HCT116 (cell line): ENCODE measurements at regions not wholly inside any gene's neighbourhood (a gene's known extent, or its start where the extent isn't known, plus 50 kb on each side); places are given as distances from the start of the nearest gene placed in this dataset.

Source experiments
- ATAC-seq: fragments of 200-7000 bp; cut with Tn5 transposase; 2 replicates; pipeline ENCODE4 v1.9.1; 2020; ENCODE audit warnings: mild to moderate bottlenecking, moderate library complexity
- BruUV-seq: library from RNA; stranded (reverse); fragments of 400-500 nt; replicated peaks from 2 replicates; lab custom pipeline; 2021; lab: Mats Ljungman, UMichigan
- CTCF ChIA-PET: fragments of 300-600 bp; sonication (Branson Sonifier 250); formaldehyde crosslinking; loops from one replicate; lab custom pipeline; 2021; ENCODE audit warnings: antibody characterized with exemption; lab: Charles Lee
- POLR2A ChIA-PET: fragments of 300-600, 350-600 bp; sonication (Branson Sonifier 250); formaldehyde crosslinking; loops from one replicate; lab custom pipeline; 2021; ENCODE audit warnings: antibody characterized with exemption; lab: Charles Lee
- RAD21 ChIA-PET, 2 experiments: fragments of 300-600 bp; sonication (Branson Sonifier 250); formaldehyde crosslinking; loops; one replicate each; lab custom pipeline; 2023; ENCODE audit warnings: low total read pairs in 2 of 2; ENCODE audit not compliant: uncharacterized antibody in 2 of 2, unreplicated experiment in 2 of 2, low non-redundant PET in 1 of 2; lab: Charles Lee
- DNase-seq: peaks from one replicate; pipeline ENCODE4 v3.0.0-alpha.2; 2010; ENCODE audit warnings: low read depth, low spot score
- H2AFZ ChIP-seq: fragments of 200-600 bp; shearing (Covaris generic), sonication (generic); 2 replicates; pipeline ENCODE4 v1.6.1; 2017; ENCODE audit warnings: low read depth, mixed run types, mixed read lengths, antibody characterized with exemption, low read length; ENCODE audit not compliant: poor library complexity, severe bottlenecking
- H3K27ac ChIP-seq: 2 replicates; pipeline ENCODE4 v1.5.1; 2012; ENCODE audit warnings: low read depth, low read length
- H3K27me3 ChIP-seq: fragments of 200-600 bp; sonication (generic); 2 replicates; pipeline ENCODE4 v1.6.1; 2016; ENCODE audit warnings: mixed run types, low read length, mixed read lengths; ENCODE audit not compliant: insufficient read depth
- H3K36me3 ChIP-seq, 2 experiments: fragments of 200-500 bp in 1 of 2; fragments of 200-600 bp in 1 of 2; sonication (Bioruptor generic) in 1 of 2; sonication (generic) in 1 of 2; 2 replicates each; pipeline versions ENCODE4 v1.5.1 to v1.6.1; 2014 to 2016; ENCODE audit warnings: low read length in 2 of 2, inconsistent platforms in 1 of 2, mixed read lengths in 1 of 2, mixed run types in 1 of 2; ENCODE audit not compliant: insufficient read depth in 2 of 2, control insufficient read depth in 1 of 2
- H3K4me1 ChIP-seq, 2 experiments: fragments of 200-600 bp in 1 of 2; sonication (generic) in 1 of 2; 2 replicates each; pipeline versions ENCODE4 v1.5.1 to v1.6.1; 2012 to 2017; ENCODE audit warnings: low read length in 2 of 2, inconsistent platforms in 1 of 2, mild to moderate bottlenecking in 1 of 2, mixed read lengths in 1 of 2, mixed run types in 1 of 2, moderate library complexity in 1 of 2; ENCODE audit not compliant: insufficient read depth in 2 of 2, control insufficient read depth in 1 of 2
- H3K4me2 ChIP-seq: fragments of 200-600 bp; sonication (generic); 2 replicates; pipeline ENCODE4 v1.6.1; 2017; ENCODE audit warnings: mixed run types, low read length, mixed read lengths
- H3K4me3 ChIP-seq, 2 experiments: fragments of 200-600 bp in 1 of 2; sonication (generic) in 1 of 2; replicated peaks in 1 of 2; 2 replicates each; pipeline ENCODE4 v1.5.1; 2011 to 2016; ENCODE audit warnings: low read length in 2 of 2, control low read depth in 1 of 2, low read depth in 1 of 2, mild to moderate bottlenecking in 1 of 2, mixed read lengths in 1 of 2, mixed run types in 1 of 2
- H3K79me2 ChIP-seq: fragments of 200-600 bp; sonication (generic); 2 replicates; pipeline ENCODE4 v1.6.1; 2017; ENCODE audit warnings: mild to moderate bottlenecking, mixed run types, low read length, moderate library complexity, mixed read lengths; ENCODE audit not compliant: insufficient read depth
- H3K9ac ChIP-seq: fragments of 200-600 bp; sonication (generic); 2 replicates; pipeline ENCODE4 v1.6.1; 2016; ENCODE audit warnings: low read length, mixed read lengths
- H3K9me2 ChIP-seq: fragments of 200-600 bp; sonication (generic), shearing (Covaris generic); 2 replicates; pipeline ENCODE4 v1.6.1; 2017; ENCODE audit warnings: mixed run types, mild to moderate bottlenecking, moderate library complexity; ENCODE audit not compliant: insufficient read depth
- H3K9me3 ChIP-seq, 2 experiments: fragments of 200-500 bp in 1 of 2; fragments of 200-600 bp in 1 of 2; sonication (Bioruptor generic) in 1 of 2; sonication (generic) in 1 of 2; 2 replicates each; pipeline ENCODE4 v1.6.1; 2014 to 2017; ENCODE audit warnings: low read length in 2 of 2, mixed read lengths in 2 of 2, inconsistent platforms in 1 of 2, low read depth in 1 of 2, mild to moderate bottlenecking in 1 of 2, mixed run types in 1 of 2, moderate library complexity in 1 of 2; ENCODE audit not compliant: control insufficient read depth in 1 of 2, insufficient read depth in 1 of 2
- H4K20me1 ChIP-seq: fragments of 200-600 bp; sonication (generic), shearing (Covaris generic); 2 replicates; pipeline ENCODE4 v1.6.1; 2017; ENCODE audit warnings: mixed run types, mild to moderate bottlenecking, moderate library complexity; ENCODE audit not compliant: insufficient read depth
- CBX3 ChIP-seq: IDR thresholded peaks from 2 replicates; pipeline ENCODE4 v1.6.1; 2012; ENCODE audit warnings: low read depth
- CEBPB ChIP-seq: IDR thresholded peaks from 2 replicates; pipeline ENCODE4 v1.6.1; 2012; ENCODE audit warnings: low read depth
- EGR1 ChIP-seq: IDR thresholded peaks from 2 replicates; pipeline ENCODE4 v1.6.1; 2012; ENCODE audit warnings: low read depth
- ELF1 ChIP-seq: IDR thresholded peaks from 2 replicates; pipeline ENCODE4 v1.6.1; 2012; ENCODE audit warnings: low read depth, borderline replicate concordance
- EZH2 ChIP-seq: fragments of 200-600 bp; sonication (generic); IDR thresholded peaks from 2 replicates; pipeline ENCODE4 v1.6.1; 2017; ENCODE audit warnings: antibody characterized with exemption, mixed run types
- EZH2phosphoT487 ChIP-seq: fragments of 200-600 bp; IDR thresholded peaks from 2 replicates; pipeline ENCODE4 v1.6.1; 2018; ENCODE audit warnings: antibody characterized with exemption, borderline replicate concordance
- FOSL1 ChIP-seq: IDR thresholded peaks from 2 replicates; pipeline ENCODE4 v1.6.1; 2012; ENCODE audit warnings: low read depth
- JUND ChIP-seq: IDR thresholded peaks from 2 replicates; pipeline ENCODE4 v1.6.1; 2012
- POLR2A ChIP-seq: IDR thresholded peaks from 2 replicates; pipeline ENCODE4 v1.7.0; 2011; ENCODE audit warnings: borderline replicate concordance; ENCODE audit not compliant: insufficient read depth, insufficient read length; ENCODE audit errors: extremely low read depth
- RAD21 ChIP-seq: IDR thresholded peaks from 2 replicates; pipeline ENCODE4 v1.6.1; 2012; ENCODE audit warnings: low read depth, mild to moderate bottlenecking
- TCF7L2 ChIP-seq: IDR thresholded peaks from 2 replicates; pipeline ENCODE4 v1.7.0; 2011; ENCODE audit warnings: borderline replicate concordance, inconsistent platforms; ENCODE audit not compliant: insufficient read depth, insufficient read length; ENCODE audit errors: extremely low read depth
- YY1 ChIP-seq: IDR thresholded peaks from 2 replicates; pipeline ENCODE4 v1.6.1; 2011; ENCODE audit warnings: low read length, low read depth, moderate library complexity, mild to moderate bottlenecking; ENCODE audit not compliant: insufficient replicate concordance; ENCODE audit errors: extremely low read depth
- ZFX ChIP-seq: fragments of 450-650 bp; IDR thresholded peaks from 2 replicates; pipeline ENCODE4 v1.6.1; 2017
- intact Hi-C: fragments of 100-400 bp; cut with micrococcal nuclease; formaldehyde crosslinking; loops from 2 replicates; pipeline ENCODE4 v1.10.0; 2022
- TF ChIP-seq, protein P1 (sequence below), 3 experiments: fragments of 200-600 bp in 1 of 3; sonication (generic) in 1 of 3; IDR thresholded peaks in 2 of 3; conservative IDR thresholded peaks in 1 of 3; 2 replicates each; pipeline ENCODE4 v1.5.1; 2012 to 2017; ENCODE audit warnings: low read depth in 2 of 3, low read length in 2 of 3, antibody characterized with exemption in 1 of 3, borderline replicate concordance in 1 of 3, control low read depth in 1 of 3, mild to moderate bottlenecking in 1 of 3, mixed read lengths in 1 of 3, mixed run types in 1 of 3, moderate library complexity in 1 of 3; ENCODE audit not compliant: insufficient read depth in 1 of 3
- TF ChIP-seq, protein P2 (sequence below): IDR thresholded peaks from 2 replicates; pipeline ENCODE4 v1.6.1; 2012
- TF ChIP-seq, protein P3 (sequence below): IDR thresholded peaks from 2 replicates; pipeline ENCODE4 v1.6.1; 2012

DNA sequence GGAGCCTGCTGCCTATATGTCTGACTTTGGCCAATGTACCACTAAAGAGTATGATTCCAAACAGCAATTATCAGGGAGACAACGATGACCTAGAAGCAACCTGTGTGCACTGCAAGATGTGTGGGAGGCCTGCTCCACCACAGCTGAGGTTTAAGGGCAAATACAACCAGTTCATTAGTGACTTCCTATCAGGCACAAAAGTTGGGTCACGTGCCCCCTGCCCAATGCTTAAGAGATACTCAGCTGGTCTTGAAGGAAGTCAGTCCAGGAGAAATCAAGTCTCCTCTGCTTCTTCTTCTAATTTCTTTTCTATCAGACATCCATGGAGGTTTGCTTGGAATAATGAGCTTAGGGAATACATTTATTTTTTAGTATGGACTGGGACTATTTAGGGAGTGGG, 296.0 kb downstream of the HLX start:
- Histone ChIP-seq H3K27ac (no peak overlapping the region), H4K20me1 (no peaks in the 10 kb centered on the region), H3K36me3 (no peaks in the 10 kb centered on the region), H3K4me3 (no peak overlapping the region), H3K4me1 (no peaks in the 10 kb centered on the region), H2AFZ (no peak overlapping the region), H3K9ac (no peak overlapping the region), H3K27me3 (no peaks in the 10 kb centered on the region), H3K4me2 (no peak overlapping the region), H3K79me2 (no peaks in the 10 kb centered on the region), H3K9me2 (no peaks in the 10 kb centered on the region), H3K9me3 (no peaks in the 10 kb centered on the region)
- TF ChIP-seq EZH2phosphoT487 (no peak), RAD21 (no peak), EGR1 (no peak), CBX3 (no peak)
- TF ChIP-seq, protein P1, sequence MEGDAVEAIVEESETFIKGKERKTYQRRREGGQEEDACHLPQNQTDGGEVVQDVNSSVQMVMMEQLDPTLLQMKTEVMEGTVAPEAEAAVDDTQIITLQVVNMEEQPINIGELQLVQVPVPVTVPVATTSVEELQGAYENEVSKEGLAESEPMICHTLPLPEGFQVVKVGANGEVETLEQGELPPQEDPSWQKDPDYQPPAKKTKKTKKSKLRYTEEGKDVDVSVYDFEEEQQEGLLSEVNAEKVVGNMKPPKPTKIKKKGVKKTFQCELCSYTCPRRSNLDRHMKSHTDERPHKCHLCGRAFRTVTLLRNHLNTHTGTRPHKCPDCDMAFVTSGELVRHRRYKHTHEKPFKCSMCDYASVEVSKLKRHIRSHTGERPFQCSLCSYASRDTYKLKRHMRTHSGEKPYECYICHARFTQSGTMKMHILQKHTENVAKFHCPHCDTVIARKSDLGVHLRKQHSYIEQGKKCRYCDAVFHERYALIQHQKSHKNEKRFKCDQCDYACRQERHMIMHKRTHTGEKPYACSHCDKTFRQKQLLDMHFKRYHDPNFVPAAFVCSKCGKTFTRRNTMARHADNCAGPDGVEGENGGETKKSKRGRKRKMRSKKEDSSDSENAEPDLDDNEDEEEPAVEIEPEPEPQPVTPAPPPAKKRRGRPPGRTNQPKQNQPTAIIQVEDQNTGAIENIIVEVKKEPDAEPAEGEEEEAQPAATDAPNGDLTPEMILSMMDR (IDR thresholded peaks at IDR 0.05 in 2 of 3, conservative IDR thresholded peaks at IDR 0.05 in 1 of 3; ENCODE audit: borderline replicate concordance in 1 of 3, insufficient read depth in 1 of 3, low read depth in 2 of 3, low read length in 2 of 3): no peak
- TF ChIP-seq, protein P2, sequence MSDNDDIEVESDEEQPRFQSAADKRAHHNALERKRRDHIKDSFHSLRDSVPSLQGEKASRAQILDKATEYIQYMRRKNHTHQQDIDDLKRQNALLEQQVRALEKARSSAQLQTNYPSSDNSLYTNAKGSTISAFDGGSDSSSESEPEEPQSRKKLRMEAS: no peak
- TF ChIP-seq, protein P3, sequence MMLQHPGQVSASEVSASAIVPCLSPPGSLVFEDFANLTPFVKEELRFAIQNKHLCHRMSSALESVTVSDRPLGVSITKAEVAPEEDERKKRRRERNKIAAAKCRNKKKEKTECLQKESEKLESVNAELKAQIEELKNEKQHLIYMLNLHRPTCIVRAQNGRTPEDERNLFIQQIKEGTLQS: no peak
- ChIA-PET RAD21 (no interaction called here), CTCF (no interaction called here), POLR2A (no interaction called here)
- no peak for ATAC-seq
- no TSS peak for BruUV-seq
- intact Hi-C loops: no loop called here
- no peak for DNase-seq

DNA sequence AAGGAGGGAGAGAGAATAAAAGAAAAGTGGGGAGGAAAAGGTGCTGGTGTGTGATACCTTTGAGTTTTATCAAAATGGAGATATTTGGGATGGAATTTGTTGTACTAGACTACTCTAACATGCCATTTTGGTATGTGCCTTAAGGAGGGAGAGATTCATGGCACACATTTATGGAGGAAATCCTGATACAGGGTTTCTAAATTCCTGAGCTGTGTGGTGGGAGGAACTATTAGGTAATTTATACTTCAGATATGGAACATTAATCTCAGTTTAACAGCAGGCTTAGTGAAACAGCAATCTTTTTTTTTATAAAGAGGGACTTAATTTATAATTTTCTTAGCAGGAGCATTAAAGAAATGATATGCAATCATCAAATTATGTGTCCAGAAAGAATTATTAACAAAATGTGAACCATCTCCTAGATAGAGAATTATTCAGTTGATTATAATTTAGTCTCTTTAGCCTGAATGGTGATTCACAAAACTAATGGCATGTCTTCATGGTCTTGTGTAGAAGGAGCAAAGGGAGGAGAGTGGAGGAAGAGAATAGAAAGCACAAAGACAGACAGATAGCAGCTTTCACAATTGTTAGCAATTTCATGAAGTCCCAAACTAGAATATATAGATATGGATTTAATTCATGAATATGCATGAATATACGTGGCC, 301.6 kb downstream of the HLX start:
- H3K27me3 ChIP-seq: no peaks in the 10 kb centered on the region
- H3K36me3 ChIP-seq: no peaks in the 10 kb centered on the region
- H2AFZ ChIP-seq: no peak overlapping the region
- no peak overlapping the region for H3K27ac ChIP-seq
- H3K79me2 ChIP-seq: no peaks in the 10 kb centered on the region
- H4K20me1 ChIP-seq: no peaks in the 10 kb centered on the region
- intact Hi-C loops: no loop called here
- ChIA-PET CTCF (no interaction called here), POLR2A (no interaction called here), RAD21 (no interaction called here)
- H3K9me3 ChIP-seq: no peaks in the 10 kb centered on the region
- no peak overlapping the region for H3K9ac ChIP-seq
- no peak overlapping the region for H3K4me2 ChIP-seq
- no peaks in the 10 kb centered on the region for H3K9me2 ChIP-seq
- ATAC-seq: no peak
- H3K4me3 ChIP-seq: no peak overlapping the region
- no TSS peak for BruUV-seq
- H3K4me1 ChIP-seq: no peaks in the 10 kb centered on the region
- DNase-seq: no peak
- TF ChIP-seq TCF7L2 (no peak), JUND (no peak), EZH2phosphoT487 (no peak), POLR2A (no peak), EZH2 (no peak), ELF1 (no peak), YY1 (no peak), RAD21 (no peak), FOSL1 (no peak), ZFX (no peak), CEBPB (no peak)
- TF ChIP-seq, protein P1 (IDR thresholded peaks at IDR 0.05 in 2 of 3, conservative IDR thresholded peaks at IDR 0.05 in 1 of 3; ENCODE audit: borderline replicate concordance in 1 of 3, insufficient read depth in 1 of 3, low read depth in 2 of 3, low read length in 2 of 3): no peak
- TF ChIP-seq, protein P3: no peak
